Activated T-helper 2 cell treated with anti-CD3 and anti-CD28 coated beads, Interferon-gamma antibody, Interleukin-2, Interleukin-4, amounts not matched to agents 10 μg/mL and 5 μg/mL and 100 μg/mL, durations not matched to agents 14 hours and 24 hours and 36 hours (primary cell): ENCODE measurements at regions not wholly inside any gene's neighbourhood (a gene's known extent, or its start where the extent isn't known, plus 50 kb on each side); places are given as distances from the start of the nearest gene placed in this dataset.
"Not testable (repeated sequence)": the region's sequence is repeated elsewhere in the genome, so short reads cannot be mapped to it uniquely, and the experiment has no call there.

Source experiments
- DNase-seq: peaks from one replicate; pipeline ENCODE4 v3.0.0; 2021; ENCODE audit warnings: low spot score
- H3K27ac Mint-ChIP-seq: one replicate; pipeline ENCODE4 v1.8.0; 2021; ENCODE audit warnings: mixed read lengths
- H3K27me3 Mint-ChIP-seq: one replicate; pipeline ENCODE4 v1.8.0; 2021; ENCODE audit warnings: low read depth, mixed read lengths
- H3K36me3 Mint-ChIP-seq: one replicate; pipeline ENCODE4 v1.8.0; 2021; ENCODE audit warnings: low read depth, mixed read lengths
- H3K4me1 Mint-ChIP-seq: one replicate; pipeline ENCODE4 v1.8.0; 2021; ENCODE audit warnings: low read depth, mixed read lengths
- H3K4me3 Mint-ChIP-seq: one replicate; pipeline ENCODE4 v1.8.0; 2021; ENCODE audit warnings: low read depth, mild to moderate bottlenecking, moderate library complexity, mixed read lengths
- H3K9me3 Mint-ChIP-seq: one replicate; pipeline ENCODE4 v1.8.0; 2021; ENCODE audit warnings: mixed read lengths
- intact Hi-C: fragments of 100-400 bp; cut with micrococcal nuclease; formaldehyde crosslinking; loops from one replicate; pipeline ENCODE4 v1.15.1; 2023

GRCh38 chr7:138377306-138377705 is 82.8 kb upstream of the TRIM24 start:
- H3K4me3 Mint-ChIP-seq, result no peak overlapping the region

GRCh38 chr7:138378741-138379559 is 81.1 kb upstream of the TRIM24 start:
- Mint-ChIP-seq H3K27ac (no peak overlapping the region), H3K9me3 (no peaks in the 10 kb centered on the region), H3K36me3 (no peaks in the 10 kb centered on the region), H3K4me1 (no peaks in the 10 kb centered on the region), H3K27me3 (peaks cover 1% of the 10 kb centered on the region), H3K4me3 (no peak overlapping the region)
- DNase-seq, result no peak
- intact Hi-C loops, result no loop called here

More at GRCh38 chr7:138377306-138377705, 82.8 kb upstream of the TRIM24 start:
- H3K9me3 Mint-ChIP-seq, result no peaks in the 10 kb centered on the region
- no peak overlapping the region for H3K27ac Mint-ChIP-seq
- intact Hi-C loops, result no loop called here
- peaks cover 1% of the 10 kb centered on the region for H3K27me3 Mint-ChIP-seq
- H3K4me1 Mint-ChIP-seq, result no peaks in the 10 kb centered on the region
- no peaks in the 10 kb centered on the region for H3K36me3 Mint-ChIP-seq
- DNase-seq, result no peak

GRCh38 chr7:138382862-138383565 is 77.0 kb upstream of the TRIM24 start:
- H3K27me3 Mint-ChIP-seq, result peaks cover 1% of the 10 kb centered on the region

GRCh38 chr7:138386821-138387220 is 73.2 kb upstream of the TRIM24 start:
- H3K9me3 Mint-ChIP-seq, result no peaks in the 10 kb centered on the region
- no peaks in the 10 kb centered on the region for H3K36me3 Mint-ChIP-seq
- no peak overlapping the region for H3K27ac Mint-ChIP-seq
- H3K27me3 Mint-ChIP-seq, result no peaks in the 10 kb centered on the region
- no peak overlapping the region for H3K4me3 Mint-ChIP-seq
- intact Hi-C loops, result no loop called here
- DNase-seq, result no peak
- no peaks in the 10 kb centered on the region for H3K4me1 Mint-ChIP-seq

More at GRCh38 chr7:138382862-138383565, 77.0 kb upstream of the TRIM24 start:
- no peak for DNase-seq
- intact Hi-C loops, result no loop called here
- no peaks in the 10 kb centered on the region for H3K9me3 Mint-ChIP-seq
- no peak overlapping the region for H3K27ac Mint-ChIP-seq
- H3K4me1 Mint-ChIP-seq, result no peaks in the 10 kb centered on the region
- H3K36me3 Mint-ChIP-seq, result no peaks in the 10 kb centered on the region
- no peak overlapping the region for H3K4me3 Mint-ChIP-seq

GRCh38 chr7:138387755-138388475 is 72.1 kb upstream of the TRIM24 start:
- no peak for DNase-seq
- H3K36me3 Mint-ChIP-seq, result no peaks in the 10 kb centered on the region
- H3K27ac Mint-ChIP-seq, result no peak overlapping the region
- H3K27me3 Mint-ChIP-seq, result no peaks in the 10 kb centered on the region
- H3K9me3 Mint-ChIP-seq, result no peaks in the 10 kb centered on the region
- H3K4me3 Mint-ChIP-seq, result no peak overlapping the region
- H3K4me1 Mint-ChIP-seq, result no peaks in the 10 kb centered on the region
- intact Hi-C loops, result no loop called here

- no peaks in the 10 kb centered on the region for H3K27me3 Mint-ChIP-seq
- no peak overlapping the region for H3K4me3 Mint-ChIP-seq
- H3K36me3 Mint-ChIP-seq, result no peaks in the 10 kb centered on the region
- no peak for DNase-seq
- H3K27ac Mint-ChIP-seq, result no peak overlapping the region
- no peaks in the 10 kb centered on the region for H3K9me3 Mint-ChIP-seq
- intact Hi-C loops, result no loop called here
- H3K4me1 Mint-ChIP-seq, result no peaks in the 10 kb centered on the region
Observed at GRCh38 chr7:138388673-138389491, 71.2 kb upstream of the TRIM24 start.

- Mint-ChIP-seq H3K9me3 (no peaks in the 10 kb centered on the region), H3K27ac (no peak overlapping the region), H3K27me3 (no peaks in the 10 kb centered on the region), H3K4me3 (no peak overlapping the region), H3K4me1 (no peaks in the 10 kb centered on the region), H3K36me3 (no peaks in the 10 kb centered on the region)
- no peak for DNase-seq
- intact Hi-C loops, result no loop called here
Observed at GRCh38 chr7:138395763-138396162, 64.3 kb upstream of the TRIM24 start.

GRCh38 chr7:138396251-138397070 is 63.6 kb upstream of the TRIM24 start:
- no peak overlapping the region for H3K4me3 Mint-ChIP-seq
- H3K9me3 Mint-ChIP-seq, result no peaks in the 10 kb centered on the region
- intact Hi-C loops, result no loop called here
- no peak overlapping the region for H3K27ac Mint-ChIP-seq
- no peaks in the 10 kb centered on the region for H3K27me3 Mint-ChIP-seq
- no peaks in the 10 kb centered on the region for H3K36me3 Mint-ChIP-seq
- H3K4me1 Mint-ChIP-seq, result no peaks in the 10 kb centered on the region
- no peak for DNase-seq

GRCh38 chr7:138397071-138397433 is 63.0 kb upstream of the TRIM24 start:
- H3K4me1 Mint-ChIP-seq, H3K9me3 Mint-ChIP-seq, intact Hi-C loops, H3K36me3 Mint-ChIP-seq, H3K27ac Mint-ChIP-seq, DNase-seq, H3K27me3 Mint-ChIP-seq, H3K4me3 Mint-ChIP-seq: not testable (repeated sequence)

GRCh38 chr7:138398857-138399256 is 61.2 kb upstream of the TRIM24 start:
- DNase-seq, result no peak
- H3K36me3 Mint-ChIP-seq, result no peaks in the 10 kb centered on the region
- no peak overlapping the region for H3K27ac Mint-ChIP-seq
- intact Hi-C loops, result no loop called here
- no peaks in the 10 kb centered on the region for H3K9me3 Mint-ChIP-seq
- no peak overlapping the region for H3K4me3 Mint-ChIP-seq
- no peaks in the 10 kb centered on the region for H3K27me3 Mint-ChIP-seq
- H3K4me1 Mint-ChIP-seq, result no peaks in the 10 kb centered on the region

- Mint-ChIP-seq H3K4me1 (no peaks in the 10 kb centered on the region), H3K27me3 (no peaks in the 10 kb centered on the region), H3K9me3 (no peaks in the 10 kb centered on the region), H3K36me3 (no peaks in the 10 kb centered on the region), H3K27ac (no peak overlapping the region), H3K4me3 (no peak overlapping the region)
- intact Hi-C loops, result no loop called here
- DNase-seq, result no peak
Observed at GRCh38 chr7:138400400-138400886, 59.6 kb upstream of the TRIM24 start.

- Mint-ChIP-seq H3K9me3 (no peaks in the 10 kb centered on the region), H3K4me1 (no peaks in the 10 kb centered on the region), H3K4me3 (no peak overlapping the region), H3K27me3 (peaks cover 4% of the 10 kb centered on the region), H3K27ac (no peak overlapping the region), H3K36me3 (no peaks in the 10 kb centered on the region)
- intact Hi-C loops, result no loop called here
- no peak for DNase-seq
Observed at GRCh38 chr7:138402749-138403148, 57.3 kb upstream of the TRIM24 start.
